ENCODE measurements at regions not wholly inside any gene's neighbourhood (a gene's known extent, or its start where the extent isn't known, plus 50 kb on each side); places are given as distances from the start of the nearest gene placed in this dataset.

DNA sequence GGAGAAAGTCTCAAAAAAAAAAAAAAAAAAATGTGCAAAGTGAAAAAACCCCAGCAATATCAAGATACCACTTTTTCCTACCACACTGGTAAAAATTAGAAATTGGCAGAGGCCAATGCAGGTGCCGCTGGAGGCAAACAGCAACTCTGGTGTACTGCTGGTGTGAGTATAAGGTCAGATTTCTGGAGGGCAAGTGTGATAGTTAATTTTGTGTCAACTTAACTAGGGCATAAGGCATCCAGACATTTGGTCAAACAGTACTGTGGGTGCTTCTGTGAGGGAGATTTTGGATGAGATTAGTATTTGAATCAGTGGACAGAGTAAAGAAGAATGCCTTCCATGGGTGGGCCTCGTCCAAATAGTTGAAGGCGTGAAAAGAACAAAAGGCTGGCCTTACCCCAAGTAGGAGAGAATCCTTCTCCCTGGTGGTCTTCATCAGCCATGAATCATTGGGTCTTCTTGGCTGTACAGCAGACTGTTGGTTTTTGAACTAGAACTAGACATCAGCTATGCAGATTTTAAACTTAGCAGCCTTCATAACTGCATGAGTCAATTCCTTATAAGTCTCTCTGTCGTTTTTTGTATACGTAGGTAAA is 52.8 kb upstream of the FHL2 start:
- TF ChIP-seq, protein P1, sequence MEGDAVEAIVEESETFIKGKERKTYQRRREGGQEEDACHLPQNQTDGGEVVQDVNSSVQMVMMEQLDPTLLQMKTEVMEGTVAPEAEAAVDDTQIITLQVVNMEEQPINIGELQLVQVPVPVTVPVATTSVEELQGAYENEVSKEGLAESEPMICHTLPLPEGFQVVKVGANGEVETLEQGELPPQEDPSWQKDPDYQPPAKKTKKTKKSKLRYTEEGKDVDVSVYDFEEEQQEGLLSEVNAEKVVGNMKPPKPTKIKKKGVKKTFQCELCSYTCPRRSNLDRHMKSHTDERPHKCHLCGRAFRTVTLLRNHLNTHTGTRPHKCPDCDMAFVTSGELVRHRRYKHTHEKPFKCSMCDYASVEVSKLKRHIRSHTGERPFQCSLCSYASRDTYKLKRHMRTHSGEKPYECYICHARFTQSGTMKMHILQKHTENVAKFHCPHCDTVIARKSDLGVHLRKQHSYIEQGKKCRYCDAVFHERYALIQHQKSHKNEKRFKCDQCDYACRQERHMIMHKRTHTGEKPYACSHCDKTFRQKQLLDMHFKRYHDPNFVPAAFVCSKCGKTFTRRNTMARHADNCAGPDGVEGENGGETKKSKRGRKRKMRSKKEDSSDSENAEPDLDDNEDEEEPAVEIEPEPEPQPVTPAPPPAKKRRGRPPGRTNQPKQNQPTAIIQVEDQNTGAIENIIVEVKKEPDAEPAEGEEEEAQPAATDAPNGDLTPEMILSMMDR (IDR thresholded peaks at IDR 0.05; ENCODE audit: borderline replicate concordance, control extremely low read depth, extremely low read depth, insufficient read depth, missing control alignments) = no peak
- in situ Hi-C loops (cut with MboI; ENCODE audit: low sequenced_read_pairs, unreplicated experiment) = no loop called here
- no peak for DNase-seq (ENCODE audit: low spot score)

DNA sequence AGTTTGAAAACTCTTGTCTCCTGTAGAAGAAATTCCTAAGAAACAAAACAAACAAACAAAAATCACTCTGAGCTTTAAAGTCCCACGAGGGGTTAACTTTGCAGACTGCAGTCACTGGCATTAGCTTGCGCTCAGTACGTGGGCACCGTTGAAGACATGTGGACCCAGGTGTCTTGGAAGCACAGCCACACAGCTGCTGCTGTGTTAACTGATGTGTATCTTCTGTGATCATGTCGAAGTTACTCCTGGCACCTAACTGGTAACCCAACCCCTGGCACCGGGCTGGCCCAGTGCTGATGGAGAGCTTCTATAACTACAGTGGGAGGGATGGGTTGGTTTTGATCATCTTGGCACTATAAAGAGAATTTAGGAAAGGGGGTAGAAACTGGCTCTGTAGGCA is 51.6 kb upstream of the FHL2 start:
- TF ChIP-seq, protein P1 (IDR thresholded peaks at IDR 0.05; ENCODE audit: borderline replicate concordance, control extremely low read depth, extremely low read depth, insufficient read depth, missing control alignments) = no peak
- DNase-seq (ENCODE audit: low spot score) = no peak
- in situ Hi-C loops (cut with MboI; ENCODE audit: low sequenced_read_pairs, unreplicated experiment) = no loop called here

DNA sequence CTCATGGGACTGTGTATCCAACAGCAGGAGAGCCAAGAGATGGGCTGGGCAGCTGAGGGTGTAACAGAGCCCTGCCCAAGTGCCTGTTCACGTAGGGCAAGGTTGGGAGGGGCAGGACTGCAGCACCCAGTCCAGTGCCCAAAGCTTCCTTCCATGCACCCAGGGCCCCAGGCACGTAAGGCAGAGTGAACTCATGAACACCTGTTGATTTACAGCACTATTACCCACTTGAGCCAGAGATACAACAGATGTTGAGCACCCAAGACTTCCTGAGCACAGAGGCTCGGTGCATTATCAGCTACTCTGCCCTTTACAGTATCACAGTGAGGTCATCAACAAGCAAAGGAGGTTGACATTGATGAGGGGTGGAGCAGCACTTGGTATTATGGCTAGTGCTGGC is 50.2 kb upstream of the FHL2 start:
- in situ Hi-C loops (cut with MboI; ENCODE audit: low sequenced_read_pairs, unreplicated experiment) = no loop called here
- TF ChIP-seq, protein P1 (IDR thresholded peaks at IDR 0.05; ENCODE audit: borderline replicate concordance, control extremely low read depth, extremely low read depth, insufficient read depth, missing control alignments) = no peak
- DNase-seq (ENCODE audit: low spot score) = no peak

All from GM13976 (cell line).